Transverse colon (tissue), 3 donors: ENCODE measurements at regions not wholly inside any gene's neighbourhood (a gene's known extent, or its start where the extent isn't known, plus 50 kb on each side); places are given as distances from the start of the nearest gene placed in this dataset.

Experiments
- POLR2A ChIP-seq: fragments of 450-650 bp; IDR thresholded peaks from one replicate; pipeline ENCODE4 v1.6.1; 2016; ENCODE audit warnings: antibody characterized with exemption, mild to moderate bottlenecking, moderate library complexity
- TF ChIP-seq, protein P1 (sequence below), 5 experiments: fragments of 200-600 bp in 3 of 5; fragments of 450-650 bp in 2 of 5; sonication (generic) in 3 of 5; IDR thresholded peaks; 1 replicate in 2 of 5; 2 replicates in 3 of 5; pipeline ENCODE4 v1.5.1; 2016 to 2017; ENCODE audit warnings: antibody characterized with exemption in 5 of 5, inconsistent platforms in 3 of 5, mild to moderate bottlenecking in 2 of 5, moderate library complexity in 1 of 5

DNA sequence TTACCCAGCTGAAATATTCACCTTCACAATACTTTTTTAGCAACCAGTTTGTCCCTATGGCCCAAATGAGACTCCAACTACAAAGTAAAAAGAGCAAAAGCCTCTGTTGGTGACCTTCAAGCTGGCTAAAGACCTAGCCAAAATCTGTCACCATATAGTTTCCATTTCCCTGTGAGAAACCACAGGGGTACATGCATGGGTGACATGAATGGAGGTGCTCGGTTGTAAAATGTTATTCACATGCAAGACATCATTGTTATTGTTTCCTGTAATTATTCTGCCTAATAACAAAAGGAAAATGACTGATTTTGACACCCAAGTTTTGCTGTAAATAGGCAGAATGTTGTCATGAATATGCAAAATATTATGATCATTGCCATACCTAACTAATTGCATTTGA is 285.3 kb downstream of the ZNF608 start:
- TF ChIP-seq POLR2A, result no peak
- TF ChIP-seq, protein P1, sequence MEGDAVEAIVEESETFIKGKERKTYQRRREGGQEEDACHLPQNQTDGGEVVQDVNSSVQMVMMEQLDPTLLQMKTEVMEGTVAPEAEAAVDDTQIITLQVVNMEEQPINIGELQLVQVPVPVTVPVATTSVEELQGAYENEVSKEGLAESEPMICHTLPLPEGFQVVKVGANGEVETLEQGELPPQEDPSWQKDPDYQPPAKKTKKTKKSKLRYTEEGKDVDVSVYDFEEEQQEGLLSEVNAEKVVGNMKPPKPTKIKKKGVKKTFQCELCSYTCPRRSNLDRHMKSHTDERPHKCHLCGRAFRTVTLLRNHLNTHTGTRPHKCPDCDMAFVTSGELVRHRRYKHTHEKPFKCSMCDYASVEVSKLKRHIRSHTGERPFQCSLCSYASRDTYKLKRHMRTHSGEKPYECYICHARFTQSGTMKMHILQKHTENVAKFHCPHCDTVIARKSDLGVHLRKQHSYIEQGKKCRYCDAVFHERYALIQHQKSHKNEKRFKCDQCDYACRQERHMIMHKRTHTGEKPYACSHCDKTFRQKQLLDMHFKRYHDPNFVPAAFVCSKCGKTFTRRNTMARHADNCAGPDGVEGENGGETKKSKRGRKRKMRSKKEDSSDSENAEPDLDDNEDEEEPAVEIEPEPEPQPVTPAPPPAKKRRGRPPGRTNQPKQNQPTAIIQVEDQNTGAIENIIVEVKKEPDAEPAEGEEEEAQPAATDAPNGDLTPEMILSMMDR (IDR thresholded peaks at IDR 0.05), result no peak
